Sigmoid colon (tissue), 6 donors: ENCODE measurements at regions not wholly inside any gene's neighbourhood (a gene's known extent, or its start where the extent isn't known, plus 50 kb on each side); places are given as distances from the start of the nearest gene placed in this dataset.

ENCODE experiments used
- DNase-seq: peaks from one replicate; pipeline ENCODE4 v3.0.0-alpha.2; 2019
- H3K27ac ChIP-seq, 4 donors: fragments of 200-600 bp; sonication (generic); one replicate each; pipeline ENCODE4 v1.5.1; 2016 to 2019; ENCODE audit warnings: mild to moderate bottlenecking in 1 of 4
- H3K27me3 ChIP-seq, 3 donors: fragments of 200-600 bp; sonication (generic); one replicate each; pipeline ENCODE4 v1.5.1; 2019; ENCODE audit warnings: mild to moderate bottlenecking in 1 of 3
- H3K36me3 ChIP-seq, 4 donors: fragments of 200-600 bp; sonication (generic); one replicate each; pipeline ENCODE4 v1.5.1; 2016 to 2019
- H3K4me1 ChIP-seq, 4 donors: fragments of 200-600 bp; sonication (generic); one replicate each; pipeline ENCODE4 v1.5.1; 2017 to 2019
- H3K4me3 ChIP-seq, 4 donors: fragments of 200-600 bp; sonication (generic); one replicate each; pipeline ENCODE4 v1.5.1; 2017 to 2019; ENCODE audit warnings: mild to moderate bottlenecking in 2 of 4, moderate library complexity in 1 of 4
- H3K9me3 ChIP-seq, 4 donors: fragments of 200-600 bp in 3 of 4; sonication (generic) in 3 of 4; one replicate each; pipeline versions ENCODE4 v1.5.1 to v1.6.1; 2013 to 2019
- EP300 ChIP-seq, 4 donors: sonication (generic); formaldehyde crosslinking; IDR thresholded peaks; one replicate each; pipeline ENCODE4 v1.6.1; 2017; ENCODE audit warnings: antibody characterized with exemption in 4 of 4
- POLR2A ChIP-seq, 2 donors: fragments of 450-650 bp; IDR thresholded peaks; one replicate each; pipeline ENCODE4 v1.6.1; 2016; ENCODE audit warnings: antibody characterized with exemption in 2 of 2, mild to moderate bottlenecking in 2 of 2, moderate library complexity in 2 of 2
- POLR2AphosphoS5 ChIP-seq, 4 donors: sonication (generic); formaldehyde crosslinking; IDR thresholded peaks; one replicate each; pipeline ENCODE4 v1.6.1; 2017; ENCODE audit warnings: antibody characterized with exemption in 4 of 4
- WGBS, 2 donors: extraction: QIAGEN DNeasy Blood & Tissue Kit; methylation state at CpG; one replicate each; pipeline ENCODE4 v1.1.7; 2013; 5-methylcytosine and 5-hydroxymethylcytosine counted together
- intact Hi-C: fragments of 100-400 bp; cut with DNase I; formaldehyde crosslinking; loops from one replicate; pipeline ENCODE4 v1.15.1; 2023
- TF ChIP-seq, protein P1 (sequence below), 4 experiments: fragments of 450-650 bp in 3 of 4; fragments of 200-600 bp in 1 of 4; IDR thresholded peaks; one replicate each; pipeline ENCODE4 v1.5.1; 2016 to 2019; ENCODE audit warnings: antibody characterized with exemption in 4 of 4, mild to moderate bottlenecking in 3 of 4, moderate library complexity in 2 of 4
- donor health status: healthy with polysubstance abuse.
- donor health status: healthy.

GRCh38 chr14:106302661-106303060 lies 776.3 kb downstream of the TMEM121 start:
- TF ChIP-seq, protein P1, sequence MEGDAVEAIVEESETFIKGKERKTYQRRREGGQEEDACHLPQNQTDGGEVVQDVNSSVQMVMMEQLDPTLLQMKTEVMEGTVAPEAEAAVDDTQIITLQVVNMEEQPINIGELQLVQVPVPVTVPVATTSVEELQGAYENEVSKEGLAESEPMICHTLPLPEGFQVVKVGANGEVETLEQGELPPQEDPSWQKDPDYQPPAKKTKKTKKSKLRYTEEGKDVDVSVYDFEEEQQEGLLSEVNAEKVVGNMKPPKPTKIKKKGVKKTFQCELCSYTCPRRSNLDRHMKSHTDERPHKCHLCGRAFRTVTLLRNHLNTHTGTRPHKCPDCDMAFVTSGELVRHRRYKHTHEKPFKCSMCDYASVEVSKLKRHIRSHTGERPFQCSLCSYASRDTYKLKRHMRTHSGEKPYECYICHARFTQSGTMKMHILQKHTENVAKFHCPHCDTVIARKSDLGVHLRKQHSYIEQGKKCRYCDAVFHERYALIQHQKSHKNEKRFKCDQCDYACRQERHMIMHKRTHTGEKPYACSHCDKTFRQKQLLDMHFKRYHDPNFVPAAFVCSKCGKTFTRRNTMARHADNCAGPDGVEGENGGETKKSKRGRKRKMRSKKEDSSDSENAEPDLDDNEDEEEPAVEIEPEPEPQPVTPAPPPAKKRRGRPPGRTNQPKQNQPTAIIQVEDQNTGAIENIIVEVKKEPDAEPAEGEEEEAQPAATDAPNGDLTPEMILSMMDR (IDR thresholded peaks at IDR 0.05): no peak
- TF ChIP-seq POLR2A (IDR thresholded peaks at IDR 0.05): no peak
- TF ChIP-seq POLR2AphosphoS5 (IDR thresholded peaks at IDR 0.05): no peak
- TF ChIP-seq EP300 (IDR thresholded peaks at IDR 0.05): no peak
- 28 to 51% methylated on average over 4 of the region's 4 CpGs for whole genome bisulfite sequencing, 2 donors
- Histone ChIP-seq H3K4me3 (no peak overlapping the region), H3K4me1 (no peaks in the 10 kb centered on the region), H3K36me3 (no peaks in the 10 kb centered on the region), H3K9me3 (peaks cover 0 to 5% (median 1%) of the 10 kb centered on the region in 4 donors), H3K27ac (no peak overlapping the region), H3K27me3 (no peaks in the 10 kb centered on the region)
- DNase-seq: no peak
- intact Hi-C loops: no loop called here

- WGBS, 2 donors: 37 to 60% methylated on average over 5 of the region's 5 CpGs
- TF ChIP-seq POLR2A (IDR thresholded peaks at IDR 0.05) (no peak), EP300 (IDR thresholded peaks at IDR 0.05) (no peak), POLR2AphosphoS5 (IDR thresholded peaks at IDR 0.05) (no peak)
- TF ChIP-seq, protein P1 (IDR thresholded peaks at IDR 0.05): no peak
- intact Hi-C loops: no loop called here
These were observed 777.9 kb downstream of the TMEM121 start for GRCh38 chr14:106304271-106304670.

GRCh38 chr14:106308839-106309389 lies 782.5 kb downstream of the TMEM121 start:
- no peaks in the 10 kb centered on the region for H3K9me3 ChIP-seq
- DNase-seq: no peak
- H3K27ac ChIP-seq: no peak overlapping the region
- no peaks in the 10 kb centered on the region for H3K36me3 ChIP-seq
- no peaks in the 10 kb centered on the region for H3K4me1 ChIP-seq
- peaks cover 0 to 4% (median 0%) of the 10 kb centered on the region in 3 donors for H3K27me3 ChIP-seq
- no peak overlapping the region for H3K4me3 ChIP-seq
- TF ChIP-seq EP300 (IDR thresholded peaks at IDR 0.05) (no peak), POLR2A (IDR thresholded peaks at IDR 0.05) (no peak), POLR2AphosphoS5 (IDR thresholded peaks at IDR 0.05) (no peak)
- TF ChIP-seq, protein P1 (IDR thresholded peaks at IDR 0.05): no peak
- WGBS, 2 donors: 47 to 54% methylated on average over 17 of the region's 17 CpGs
- intact Hi-C loops: no loop called here

More at GRCh38 chr14:106304271-106304670, 777.9 kb downstream of the TMEM121 start:
- Histone ChIP-seq H3K4me1 (no peaks in the 10 kb centered on the region), H3K27ac (no peak overlapping the region), H3K27me3 (no peaks in the 10 kb centered on the region), H3K4me3 (no peak overlapping the region), H3K36me3 (no peaks in the 10 kb centered on the region), H3K9me3 (no peaks in the 10 kb centered on the region)
- DNase-seq: no peak

DNA sequence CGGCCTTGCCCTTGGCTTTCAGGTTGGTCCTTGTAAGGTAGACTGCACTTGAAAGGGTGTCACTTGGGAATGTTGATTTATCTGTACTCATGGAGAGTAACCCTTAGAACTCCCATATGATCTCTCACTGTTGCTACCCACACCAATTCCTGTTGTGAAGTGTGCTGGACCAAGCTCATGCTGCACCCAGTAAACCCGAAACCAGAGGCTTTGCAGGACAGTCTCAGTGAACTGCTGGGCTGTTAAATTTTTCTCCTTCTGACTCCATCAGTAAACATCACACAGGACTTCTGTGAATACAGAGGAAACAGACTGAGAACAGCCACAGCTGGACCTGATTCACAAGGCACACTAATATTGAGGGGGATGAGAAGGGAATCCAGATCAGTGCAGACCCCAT lies 783.0 kb downstream of the TMEM121 start:
- TF ChIP-seq, protein P1 (IDR thresholded peaks at IDR 0.05): no peak
- TF ChIP-seq POLR2A (IDR thresholded peaks at IDR 0.05) (no peak), POLR2AphosphoS5 (IDR thresholded peaks at IDR 0.05) (no peak), EP300 (IDR thresholded peaks at IDR 0.05) (no peak)
- intact Hi-C loops: no loop called here
- Histone ChIP-seq H3K36me3 (no peaks in the 10 kb centered on the region), H3K4me1 (no peaks in the 10 kb centered on the region), H3K4me3 (no peak overlapping the region), H3K9me3 (no peaks in the 10 kb centered on the region), H3K27ac (no peak overlapping the region), H3K27me3 (peaks cover 0 to 4% (median 0%) of the 10 kb centered on the region in 3 donors)
- no peak for DNase-seq
- WGBS, 2 donors: 84 to 89% methylated on average over 2 of the region's 2 CpGs

DNA sequence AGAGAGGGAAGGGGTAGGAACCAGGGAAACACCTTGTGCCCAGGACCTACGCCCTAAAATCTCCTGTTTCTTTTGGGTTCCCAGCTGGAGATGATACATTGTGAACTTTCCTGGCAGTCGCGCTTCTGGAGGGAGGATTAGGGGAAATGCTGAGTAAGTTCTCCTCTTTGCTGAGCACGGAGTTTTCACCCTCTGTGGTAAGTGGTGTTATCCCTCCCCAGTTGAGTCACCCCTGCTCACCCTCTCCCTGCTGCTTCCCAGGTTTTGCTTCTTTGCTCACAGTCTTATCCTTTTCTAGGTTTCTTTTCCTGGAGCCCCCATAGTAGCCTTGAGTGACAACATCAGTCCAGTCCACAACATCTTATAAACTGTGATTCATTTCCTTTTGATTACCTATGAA lies 789.1 kb downstream of the TMEM121 start:
- Histone ChIP-seq H3K4me3 (no peak overlapping the region), H3K9me3 (no peaks in the 10 kb centered on the region), H3K4me1 (no peaks in the 10 kb centered on the region), H3K27me3 (peaks cover 0 to under 1% (median 0%) of the 10 kb centered on the region in 3 donors), H3K36me3 (no peaks in the 10 kb centered on the region), H3K27ac (no peak overlapping the region)
- no peak for DNase-seq
- 31 to 62% methylated on average over 4 of the region's 4 CpGs for WGBS, 2 donors
- TF ChIP-seq EP300 (IDR thresholded peaks at IDR 0.05) (no peak), POLR2AphosphoS5 (IDR thresholded peaks at IDR 0.05) (no peak), POLR2A (IDR thresholded peaks at IDR 0.05) (no peak)
- TF ChIP-seq, protein P1 (IDR thresholded peaks at IDR 0.05): no peak
- intact Hi-C loops: no loop called here
